GM12875 (cell line): ENCODE measurements at regions not wholly inside any gene's neighbourhood (a gene's known extent, or its start where the extent isn't known, plus 50 kb on each side); places are given as distances from the start of the nearest gene placed in this dataset.

Source experiments
- H3K4me3 ChIP-seq: one replicate; pipeline ENCODE4 v1.5.1; 2011; ENCODE audit warnings: low read depth, low read length, control low read depth
- CTCF ChIP-seq: IDR thresholded peaks from 2 replicates; pipeline ENCODE4 v1.5.1; 2011; ENCODE audit warnings: low read depth, mild to moderate bottlenecking, control low read depth, inconsistent platforms, low read length, moderate library complexity, borderline replicate concordance; ENCODE audit not compliant: insufficient read depth

GRCh38 chr5:36355516-36355915, 53.8 kb upstream of the RANBP3L start:
- no peak overlapping the region for H3K4me3 ChIP-seq
- no peak for TF ChIP-seq CTCF

- no peak for TF ChIP-seq CTCF
- H3K4me3 ChIP-seq = no peak overlapping the region
Observed at GRCh38 chr5:36356915-36357314, 55.2 kb upstream of the RANBP3L start.

DNA sequence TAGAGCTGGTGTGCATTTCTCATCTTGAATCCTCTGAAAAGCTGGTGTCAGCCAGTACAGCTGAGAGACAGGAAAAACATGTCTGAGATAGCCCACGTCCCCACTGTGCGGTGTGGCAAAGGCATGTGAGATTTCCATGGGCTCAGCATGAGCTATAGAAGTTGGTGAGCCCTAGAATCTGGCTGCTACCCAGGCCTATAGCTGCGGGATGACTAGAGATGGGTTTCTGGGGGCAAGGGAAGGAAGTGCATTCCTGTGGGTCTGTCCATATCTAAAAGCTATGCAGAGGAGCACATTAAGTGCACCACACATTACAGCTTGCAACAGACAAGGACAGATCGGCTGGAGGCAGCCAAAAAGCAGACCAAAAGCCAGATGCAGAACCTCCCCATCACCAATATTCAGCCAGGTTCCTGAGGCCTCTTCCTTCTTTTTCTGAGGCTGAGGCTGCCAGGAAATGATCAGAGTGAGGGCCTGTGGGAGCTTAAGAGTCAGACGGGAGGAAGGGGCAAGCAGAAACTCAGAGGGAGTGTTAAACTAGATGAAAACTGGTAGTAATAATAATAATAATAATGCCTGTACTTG, 55.8 kb upstream of the RANBP3L start:
- no peak overlapping the region for H3K4me3 ChIP-seq

GRCh38 chr5:36359267-36359666, 57.6 kb upstream of the RANBP3L start:
- TF ChIP-seq CTCF = no peak
- H3K4me3 ChIP-seq = no peak overlapping the region

More for the DNA sequence above, 55.8 kb upstream of the RANBP3L start:
- TF ChIP-seq CTCF = no peak

DNA sequence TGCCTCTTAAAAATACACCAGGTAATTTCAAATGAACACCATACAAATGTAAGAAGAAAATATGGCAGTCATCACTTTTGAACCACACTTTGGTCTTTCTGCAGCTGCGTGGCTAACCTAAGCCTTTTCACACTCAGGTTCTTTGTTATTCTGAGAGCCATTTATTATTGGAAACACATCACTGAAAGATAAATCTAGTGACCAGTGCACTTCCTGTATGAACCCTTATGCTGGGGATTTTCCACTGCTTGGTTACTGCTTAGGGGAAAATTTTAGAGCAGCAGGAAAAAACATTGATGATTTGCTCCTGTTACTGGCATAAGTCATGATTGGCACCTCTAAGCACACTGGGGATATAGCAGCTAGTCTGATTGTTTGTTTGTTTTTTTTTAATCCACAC, 58.6 kb upstream of the RANBP3L start:
- no peak for TF ChIP-seq CTCF
- H3K4me3 ChIP-seq = no peak overlapping the region

GRCh38 chr5:36363101-36363500, 61.4 kb upstream of the RANBP3L start:
- H3K4me3 ChIP-seq = no peak overlapping the region
- no peak for TF ChIP-seq CTCF

GRCh38 chr5:36363744-36364143, 62.0 kb upstream of the RANBP3L start:
- no peak overlapping the region for H3K4me3 ChIP-seq
- TF ChIP-seq CTCF = no peak
